K562 (cell line): ENCODE measurements at regions not wholly inside any gene's neighbourhood (a gene's known extent, or its start where the extent isn't known, plus 50 kb on each side); places are given as distances from the start of the nearest gene placed in this dataset.

Source experiments
- ATAC-seq: fragments of 200-7000 bp; cut with Tn5 transposase; 3 replicates; pipeline ENCODE4 v1.9.1; 2020; ENCODE audit warnings: moderate library complexity
- BruUV-seq: library from RNA; stranded (reverse); fragments of 400-500 nt; replicated peaks from 2 replicates; lab custom pipeline; 2021; lab: Mats Ljungman, UMichigan
- CTCF ChIA-PET: fragments of 300-600 bp; formaldehyde crosslinking; extraction: SDS; loops from one replicate; lab custom pipeline; 2021; ENCODE audit warnings: low intra/inter-chr PET ratio; lab: Yijun Ruan, JAX
- POLR2A ChIA-PET: fragments of 300-600, 350-650 bp; sonication (Branson Sonifier 250); formaldehyde crosslinking; extraction: SDS; loops from one replicate; lab custom pipeline; 2021; ENCODE audit warnings: antibody characterized with exemption, inconsistent platforms; lab: Yijun Ruan, JAX
- DNase-seq, 4 experiments: peaks; one replicate each; pipeline versions ENCODE4 v3.0.0 to v3.0.0-alpha.2; 2011 to 2018; ENCODE audit warnings: low spot score in 3 of 4, mixed read lengths in 3 of 4; ENCODE audit errors: extremely low read depth in 1 of 4
- FAIRE-seq: peaks from 2 replicates; lab custom pipeline; 2011; peaks lifted over from hg19 to GRCh38; lab: Jason Lieb, UNC
- H2AFZ ChIP-seq: 2 replicates; pipeline ENCODE4 v1.6.0; 2011; ENCODE audit warnings: low read depth, low read length, control low read depth, inconsistent platforms
- H3K27ac ChIP-seq: fragments of 200-600 bp; 3 replicates; pipeline ENCODE4 v1.8.0; 2011; ENCODE audit warnings: low read depth, mild to moderate bottlenecking, control low read depth, inconsistent platforms, low read length, moderate library complexity, mixed read lengths; ENCODE audit errors: extremely low read depth
- H3K27me3 ChIP-seq, 2 experiments: fragments of 300-600 bp in 1 of 2; 2 replicates in 1 of 2; 3 replicates in 1 of 2; pipeline versions ENCODE4 v1.6.0 to v1.8.0; 2011; ENCODE audit warnings: inconsistent platforms in 2 of 2, low read length in 2 of 2, mild to moderate bottlenecking in 1 of 2, mixed read lengths in 1 of 2, moderate library complexity in 1 of 2; ENCODE audit not compliant: control insufficient read depth in 2 of 2, insufficient read depth in 2 of 2
- H3K36me3 ChIP-seq: fragments of 300-600 bp; 3 replicates; pipeline ENCODE4 v1.8.0; 2011; ENCODE audit warnings: mild to moderate bottlenecking, low read length, inconsistent platforms; ENCODE audit not compliant: control insufficient read depth, insufficient read depth
- H3K4me1 ChIP-seq, 2 experiments: fragments of 200-600 bp in 1 of 2; replicated peaks in 1 of 2; 2 replicates in 1 of 2; 3 replicates in 1 of 2; pipeline versions ENCODE4 v1.5.1 to v1.8.0; 2011; ENCODE audit warnings: inconsistent platforms in 2 of 2, low read length in 2 of 2, mild to moderate bottlenecking in 1 of 2, mixed read lengths in 1 of 2, moderate library complexity in 1 of 2; ENCODE audit not compliant: control insufficient read depth in 2 of 2, insufficient read depth in 2 of 2
- H3K4me2 ChIP-seq: 2 replicates; pipeline ENCODE4 v1.6.1; 2011; ENCODE audit warnings: low read length, control low read depth, inconsistent platforms, mixed read lengths; ENCODE audit not compliant: insufficient read depth
- H3K4me3 ChIP-seq: fragments of 200-600 bp; sonication (generic), shearing (Covaris generic); 2 replicates; pipeline ENCODE4 v1.5.1; 2016; ENCODE audit warnings: control low read depth, inconsistent platforms
- H3K79me2 ChIP-seq: fragments of 200-600 bp; 3 replicates; pipeline ENCODE4 v1.8.0; 2011; ENCODE audit warnings: low read length, inconsistent platforms; ENCODE audit not compliant: control insufficient read depth, insufficient read depth
- H3K9ac ChIP-seq, 2 experiments: 2 replicates each; pipeline versions ENCODE4 v1.6.0 to v1.6.1; 2011; ENCODE audit warnings: low read depth in 2 of 2, low read length in 2 of 2, control low read depth in 1 of 2, inconsistent platforms in 1 of 2, mild to moderate bottlenecking in 1 of 2, mixed read lengths in 1 of 2; ENCODE audit not compliant: insufficient read depth in 1 of 2
- H3K9me1 ChIP-seq: one replicate; pipeline ENCODE4 v1.6.0; 2011; ENCODE audit warnings: inconsistent platforms, mild to moderate bottlenecking, low read length, moderate library complexity; ENCODE audit not compliant: control insufficient read depth, insufficient read depth
- H3K9me3 ChIP-seq: replicated peaks from 2 replicates; pipeline ENCODE4 v1.5.1; 2011; ENCODE audit warnings: low read depth, low read length, inconsistent platforms; ENCODE audit not compliant: control insufficient read depth, insufficient read depth
- H4K20me1 ChIP-seq: replicated peaks from 2 replicates; pipeline ENCODE4 v1.6.1; 2011; ENCODE audit warnings: low read length, inconsistent platforms, mixed read lengths; ENCODE audit not compliant: control insufficient read depth, insufficient read depth
- MCM7 ChIP-seq, 2 experiments: fragments of 450-650 bp; IDR thresholded peaks; 2 replicates each; pipeline ENCODE4 v1.6.1; 2016 to 2018
- ZNF586 ChIP-seq: fragments of 450-650 bp; formaldehyde crosslinking; conservative IDR thresholded peaks from 2 replicates; pipeline ENCODE4 v1.4.0; 2020; ENCODE audit warnings: mild to moderate bottlenecking, moderate library complexity
- WGBS: fragments of 100-300 bp; shearing (Covaris generic); methylation state at CpG from one replicate; pipeline ENCODE4 v1.1.6; 2016; ENCODE audit warnings: low coverage, mixed read lengths; ENCODE audit not compliant: insufficient coverage; ENCODE audit errors: missing lambda C conversion rate; 5-methylcytosine and 5-hydroxymethylcytosine counted together
- in situ Hi-C: fragments of 300-500 bp; cut with MboI; formaldehyde crosslinking; loops from 4 replicates; pipeline ENCODE4 v1.15.0; 2018; ENCODE audit warnings: inconsistent platforms, mixed read lengths
- intact Hi-C: fragments of 100-400 bp; cut with micrococcal nuclease; formaldehyde crosslinking; loops from 2 replicates; pipeline ENCODE4 v1.14.2; 2022
- TF ChIP-seq, protein P1 (sequence below): sonication (generic); formaldehyde crosslinking; IDR thresholded peaks from 2 replicates; pipeline ENCODE4 v1.8.0; 2023; ENCODE audit warnings: mild to moderate bottlenecking, missing genetic modification reagents

DNA sequence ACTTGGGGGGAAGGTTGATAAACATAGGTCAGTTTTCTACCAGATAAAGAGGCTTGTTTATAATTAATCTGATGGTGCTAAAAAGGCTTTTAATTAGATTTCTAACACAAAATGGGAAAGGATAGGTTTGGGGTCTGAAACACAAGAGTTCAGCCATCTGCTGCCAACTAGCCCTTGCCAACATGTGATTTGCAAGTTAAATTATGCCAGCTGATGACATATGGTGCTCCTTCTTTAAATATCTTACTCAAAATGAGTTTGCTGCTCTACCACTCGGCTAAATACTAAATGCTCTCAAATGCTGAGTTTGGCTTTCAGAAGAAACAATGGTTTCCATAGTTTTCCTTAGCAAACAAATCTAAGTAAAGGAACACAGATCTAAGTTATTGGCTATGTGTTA, 557.8 kb upstream of the CCDC54 start:
- 0% methylated on average over 1 of the region's 1 CpG for WGBS
- in situ Hi-C loops (no loop called here), intact Hi-C loops (no loop called here)
- FAIRE-seq (no peak), DNase-seq (no peak), ATAC-seq (no peak)
- Histone ChIP-seq H3K9ac (no peak overlapping the region), H3K9me1 (no peaks in the 10 kb centered on the region), H3K9me3 (no peaks in the 10 kb centered on the region), H4K20me1 (no peaks in the 10 kb centered on the region), H3K79me2 (no peaks in the 10 kb centered on the region), H3K27ac (no peak overlapping the region), H3K4me2 (no peak overlapping the region), H3K4me3 (no peak overlapping the region), H3K27me3 (no peaks in the 10 kb centered on the region), H2AFZ (no peak overlapping the region), H3K36me3 (no peaks in the 10 kb centered on the region), H3K4me1 (no peaks in the 10 kb centered on the region)
- ChIA-PET CTCF (no interaction called here), POLR2A (no interaction called here)
- BruUV-seq: no TSS peak
- no peak for TF ChIP-seq MCM7 (IDR thresholded peaks at IDR 0.05)
- TF ChIP-seq, protein P1, sequence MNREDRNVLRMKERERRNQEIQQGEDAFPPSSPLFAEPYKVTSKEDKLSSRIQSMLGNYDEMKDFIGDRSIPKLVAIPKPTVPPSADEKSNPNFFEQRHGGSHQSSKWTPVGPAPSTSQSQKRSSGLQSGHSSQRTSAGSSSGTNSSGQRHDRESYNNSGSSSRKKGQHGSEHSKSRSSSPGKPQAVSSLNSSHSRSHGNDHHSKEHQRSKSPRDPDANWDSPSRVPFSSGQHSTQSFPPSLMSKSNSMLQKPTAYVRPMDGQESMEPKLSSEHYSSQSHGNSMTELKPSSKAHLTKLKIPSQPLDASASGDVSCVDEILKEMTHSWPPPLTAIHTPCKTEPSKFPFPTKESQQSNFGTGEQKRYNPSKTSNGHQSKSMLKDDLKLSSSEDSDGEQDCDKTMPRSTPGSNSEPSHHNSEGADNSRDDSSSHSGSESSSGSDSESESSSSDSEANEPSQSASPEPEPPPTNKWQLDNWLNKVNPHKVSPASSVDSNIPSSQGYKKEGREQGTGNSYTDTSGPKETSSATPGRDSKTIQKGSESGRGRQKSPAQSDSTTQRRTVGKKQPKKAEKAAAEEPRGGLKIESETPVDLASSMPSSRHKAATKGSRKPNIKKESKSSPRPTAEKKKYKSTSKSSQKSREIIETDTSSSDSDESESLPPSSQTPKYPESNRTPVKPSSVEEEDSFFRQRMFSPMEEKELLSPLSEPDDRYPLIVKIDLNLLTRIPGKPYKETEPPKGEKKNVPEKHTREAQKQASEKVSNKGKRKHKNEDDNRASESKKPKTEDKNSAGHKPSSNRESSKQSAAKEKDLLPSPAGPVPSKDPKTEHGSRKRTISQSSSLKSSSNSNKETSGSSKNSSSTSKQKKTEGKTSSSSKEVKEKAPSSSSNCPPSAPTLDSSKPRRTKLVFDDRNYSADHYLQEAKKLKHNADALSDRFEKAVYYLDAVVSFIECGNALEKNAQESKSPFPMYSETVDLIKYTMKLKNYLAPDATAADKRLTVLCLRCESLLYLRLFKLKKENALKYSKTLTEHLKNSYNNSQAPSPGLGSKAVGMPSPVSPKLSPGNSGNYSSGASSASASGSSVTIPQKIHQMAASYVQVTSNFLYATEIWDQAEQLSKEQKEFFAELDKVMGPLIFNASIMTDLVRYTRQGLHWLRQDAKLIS (CRISPR knock-in tag): no peak
- no peak for TF ChIP-seq ZNF586 (CRISPR knock-in tag)
